K562 (cell line): ENCODE measurements at regions not wholly inside any gene's neighbourhood (a gene's known extent, or its start where the extent isn't known, plus 50 kb on each side); places are given as distances from the start of the nearest gene placed in this dataset.

Source experiments
- CTCF ChIP-seq, 3 experiments: IDR thresholded peaks in 2 of 3; conservative IDR thresholded peaks in 1 of 3; 2 replicates each; pipeline ENCODE4 v1.5.1; 2011 to 2012; ENCODE audit warnings: low read length in 3 of 3, mild to moderate bottlenecking in 3 of 3, control low read depth in 2 of 3, improper control_type of control experiment in 1 of 3, inconsistent platforms in 1 of 3, low read depth in 1 of 3, mixed read lengths in 1 of 3, moderate library complexity in 1 of 3; ENCODE audit not compliant: insufficient read depth in 2 of 3
- MYBL2 ChIP-seq, 2 experiments: fragments of 450-650 bp in 1 of 2; sonication (generic) in 1 of 2; formaldehyde crosslinking in 1 of 2; IDR thresholded peaks; 2 replicates each; pipeline versions ENCODE4 v1.6.1 to v1.8.1; 2017 to 2022; ENCODE audit warnings: borderline replicate concordance in 1 of 2, inconsistent platforms in 1 of 2, low read depth in 1 of 2, mild to moderate bottlenecking in 1 of 2, missing genetic modification reagents in 1 of 2, moderate library complexity in 1 of 2
- PRMT5 ChIP-seq: sonication (generic); formaldehyde crosslinking; IDR thresholded peaks from 2 replicates; pipeline ENCODE4 v1.5.0; 2020; ENCODE audit warnings: missing genetic modification reagents
- RFX5 ChIP-seq: IDR thresholded peaks from 2 replicates; pipeline ENCODE4 v1.6.1; 2011; ENCODE audit warnings: low read depth, mild to moderate bottlenecking, improper control_type of control experiment, low read length
- SMC3 ChIP-seq: conservative IDR thresholded peaks from 2 replicates; pipeline ENCODE4 v1.6.1; 2011; ENCODE audit warnings: low read depth, low read length, improper control_type of control experiment; ENCODE audit not compliant: insufficient read depth
- YY1 ChIP-seq, 3 experiments: IDR thresholded peaks; 2 replicates each; pipeline ENCODE4 v1.6.1; 2011; ENCODE audit warnings: low read length in 2 of 3, mild to moderate bottlenecking in 2 of 3, moderate library complexity in 2 of 3, borderline replicate concordance in 1 of 3, control low read depth in 1 of 3, low read depth in 1 of 3; ENCODE audit not compliant: insufficient read depth in 3 of 3, insufficient replicate concordance in 2 of 3, control insufficient read depth in 1 of 3, insufficient read length in 1 of 3; ENCODE audit errors: extremely low read depth in 1 of 3
- ZNF644 ChIP-seq: fragments of 200-800 bp; sonication (Bioruptor generic); IDR thresholded peaks from 2 replicates; pipeline ENCODE4 v1.6.1; 2016; ENCODE audit warnings: low read depth, missing genetic modification characterization, missing compliant biosample characterization
- ZNF830 ChIP-seq: fragments of 250-450 bp; sonication (Bioruptor Pico); IDR thresholded peaks from 2 replicates; pipeline ENCODE4 v1.5.0; 2021; ENCODE audit warnings: mild to moderate bottlenecking

GRCh38 chr5:2239201-2239910 lies 356.6 kb upstream of the IRX4 start:
- TF ChIP-seq SMC3 (no peak), CTCF (IDR thresholded peaks at IDR 0.05 in 2 of 3, conservative IDR thresholded peaks at IDR 0.05 in 1 of 3; ENCODE audit: insufficient read depth in 2 of 3, low read depth in 1 of 3, low read length in 3 of 3) (no peak), ZNF644 (tag) (no peak), ZNF830 (no peak), YY1 (IDR thresholded peaks at IDR 0.05; ENCODE audit: borderline replicate concordance in 1 of 3, control insufficient read depth in 1 of 3, extremely low read depth in 1 of 3, insufficient read depth in 3 of 3, insufficient read length in 1 of 3, insufficient replicate concordance in 2 of 3, low read depth in 1 of 3, low read length in 2 of 3) (no peak), PRMT5 (CRISPR knock-in tag) (no peak), MYBL2 (IDR thresholded peaks at IDR 0.05; ENCODE audit: low read depth) (no peak), MYBL2 (CRISPR knock-in tag; IDR thresholded peaks at IDR 0.05; ENCODE audit: borderline replicate concordance) (no peak), RFX5 (no peak)
